ENCODE measurements at regions not wholly inside any gene's neighbourhood (a gene's known extent, or its start where the extent isn't known, plus 50 kb on each side); places are given as distances from the start of the nearest gene placed in this dataset.

DNA sequence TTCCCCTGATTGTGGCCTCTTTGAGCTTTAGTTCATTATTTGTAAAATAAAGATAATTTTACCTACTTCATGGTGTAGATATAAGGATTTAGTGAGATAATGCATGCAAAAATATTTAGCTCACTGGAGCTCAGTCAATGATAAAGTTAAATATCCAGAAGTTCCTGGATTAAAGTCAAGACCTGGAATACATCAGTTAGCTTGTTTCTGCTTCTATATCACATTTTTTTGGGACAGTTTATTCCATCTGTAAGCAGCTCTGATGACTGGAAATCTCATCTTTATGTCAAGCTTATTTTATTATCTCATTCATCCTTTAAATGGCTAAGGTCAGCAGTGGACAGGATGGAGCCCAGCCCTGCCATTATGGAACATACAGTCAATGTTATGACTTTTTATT, 152.0 kb downstream of the EVA1A start (continued):
- TF ChIP-seq, protein P1, sequence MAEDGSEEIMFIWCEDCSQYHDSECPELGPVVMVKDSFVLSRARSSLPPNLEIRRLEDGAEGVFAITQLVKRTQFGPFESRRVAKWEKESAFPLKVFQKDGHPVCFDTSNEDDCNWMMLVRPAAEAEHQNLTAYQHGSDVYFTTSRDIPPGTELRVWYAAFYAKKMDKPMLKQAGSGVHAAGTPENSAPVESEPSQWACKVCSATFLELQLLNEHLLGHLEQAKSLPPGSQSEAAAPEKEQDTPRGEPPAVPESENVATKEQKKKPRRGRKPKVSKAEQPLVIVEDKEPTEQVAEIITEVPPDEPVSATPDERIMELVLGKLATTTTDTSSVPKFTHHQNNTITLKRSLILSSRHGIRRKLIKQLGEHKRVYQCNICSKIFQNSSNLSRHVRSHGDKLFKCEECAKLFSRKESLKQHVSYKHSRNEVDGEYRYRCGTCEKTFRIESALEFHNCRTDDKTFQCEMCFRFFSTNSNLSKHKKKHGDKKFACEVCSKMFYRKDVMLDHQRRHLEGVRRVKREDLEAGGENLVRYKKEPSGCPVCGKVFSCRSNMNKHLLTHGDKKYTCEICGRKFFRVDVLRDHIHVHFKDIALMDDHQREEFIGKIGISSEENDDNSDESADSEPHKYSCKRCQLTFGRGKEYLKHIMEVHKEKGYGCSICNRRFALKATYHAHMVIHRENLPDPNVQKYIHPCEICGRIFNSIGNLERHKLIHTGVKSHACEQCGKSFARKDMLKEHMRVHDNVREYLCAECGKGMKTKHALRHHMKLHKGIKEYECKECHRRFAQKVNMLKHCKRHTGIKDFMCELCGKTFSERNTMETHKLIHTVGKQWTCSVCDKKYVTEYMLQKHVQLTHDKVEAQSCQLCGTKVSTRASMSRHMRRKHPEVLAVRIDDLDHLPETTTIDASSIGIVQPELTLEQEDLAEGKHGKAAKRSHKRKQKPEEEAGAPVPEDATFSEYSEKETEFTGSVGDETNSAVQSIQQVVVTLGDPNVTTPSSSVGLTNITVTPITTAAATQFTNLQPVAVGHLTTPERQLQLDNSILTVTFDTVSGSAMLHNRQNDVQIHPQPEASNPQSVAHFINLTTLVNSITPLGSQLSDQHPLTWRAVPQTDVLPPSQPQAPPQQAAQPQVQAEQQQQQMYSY (CRISPR knock-in tag; IDR thresholded peaks at IDR 0.05), result no peak
- TF ChIP-seq, protein P2, sequence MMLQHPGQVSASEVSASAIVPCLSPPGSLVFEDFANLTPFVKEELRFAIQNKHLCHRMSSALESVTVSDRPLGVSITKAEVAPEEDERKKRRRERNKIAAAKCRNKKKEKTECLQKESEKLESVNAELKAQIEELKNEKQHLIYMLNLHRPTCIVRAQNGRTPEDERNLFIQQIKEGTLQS (IDR thresholded peaks at IDR 0.05; ENCODE audit: borderline replicate concordance, extremely low read depth, low read depth, low read length), result no peak
- TF ChIP-seq RAD21 (IDR thresholded peaks at IDR 0.05; ENCODE audit: insufficient read depth, low read depth, low read length) (no peak), NR2F1 (conservative IDR thresholded peaks at IDR 0.05) (no peak), ZZZ3 (IDR thresholded peaks at IDR 0.05; ENCODE audit: control insufficient read depth, insufficient read length, low read depth) (no peak), RB1 (IDR thresholded peaks at IDR 0.05; ENCODE audit: borderline replicate concordance) (no peak), PAX8 (IDR thresholded peaks at IDR 0.05) (no peak), SMAD5 (IDR thresholded peaks at IDR 0.05; ENCODE audit: low read depth) (no peak)

DNA sequence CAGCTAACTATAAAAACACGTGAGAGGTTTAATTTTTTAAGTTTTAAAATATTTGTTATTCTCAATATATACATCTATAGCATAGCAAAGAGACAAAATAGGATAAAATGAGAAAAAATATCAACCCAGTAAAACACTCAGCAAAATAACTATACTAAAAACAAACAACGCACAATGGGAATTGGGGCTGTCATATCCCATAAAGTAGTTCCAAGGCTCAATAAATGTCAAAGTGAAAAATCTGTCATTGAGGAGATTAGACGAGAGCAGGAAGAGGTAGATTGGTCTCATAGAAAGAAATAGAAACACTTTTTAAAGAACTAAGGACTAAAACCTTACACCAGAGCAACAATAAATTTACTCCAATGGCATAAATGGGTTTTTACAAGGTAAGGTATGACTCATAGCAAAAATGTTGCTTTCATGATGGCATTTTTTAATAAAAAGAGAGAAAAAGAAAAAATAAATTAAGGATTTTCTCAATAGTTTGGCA, 153.7 kb downstream of the EVA1A start:
- Histone ChIP-seq H3K4me2 (ENCODE audit: control insufficient read depth, insufficient read depth) (no peak overlapping the region), H3K27me3 (replicated peaks in 1 of 2; ENCODE audit: control insufficient read depth in 2 of 2, insufficient read depth in 2 of 2, low read length in 1 of 2) (no peaks in the 10 kb centered on the region), H3K79me2 (ENCODE audit: control insufficient read depth, insufficient read depth, low read length) (peaks cover 3% of the 10 kb centered on the region; the same call in 1 of the 2 replicates), H3K4me3 (no peak overlapping the region), H3K4me1 (ENCODE audit: control insufficient read depth, insufficient read depth, low read length) (no peaks in the 10 kb centered on the region; the same call in 1 of the 2 replicates), H4K20me1 (ENCODE audit: control insufficient read depth, insufficient read depth) (no peaks in the 10 kb centered on the region), H3K9ac (ENCODE audit: control insufficient read depth, insufficient read depth, low read length) (no peak overlapping the region), H3K36me3 (ENCODE audit: control insufficient read depth in 2 of 2, insufficient read depth in 2 of 2, low read length in 1 of 2) (no peaks in the 10 kb centered on the region; a peak in 1 of 4 replicates), H2AFZ (ENCODE audit: control insufficient read depth, low read depth, low read length) (no peak overlapping the region), H3K27ac (ENCODE audit: control insufficient read depth, insufficient read depth) (0 out of 2 replicates have a peak overlapping the region, but pooled peaks have one; percentile 15), H3K9me3 (replicated peaks; ENCODE audit: control insufficient read depth, insufficient read depth, low read length) (peaks cover 10% of the 10 kb centered on the region)
- no TSS peak for BruUV-seq (replicated peaks)
- ATAC-seq (no peak), DNase-seq (ENCODE audit: low read depth, low spot score) (no peak), FAIRE-seq (no peak)
- ChIA-PET CTCF (interaction anchor here (0.6 to 18.4 kb wide), 10 partner anchors 10 to 352 kb away, joined by 3 to 235 read pairs (median 4); no protein-coding TSS in a partner anchor), POLR2A (interaction anchor here (0.7 to 2.7 kb wide), 2 partner anchors 10 to 805 kb away, joined by 4 to 9 read pairs; no protein-coding TSS in a partner anchor), RAD21 (ENCODE audit: unreplicated experiment) (interaction anchor here (0.8 to 6.6 kb wide), 10 partner anchors 8 to 491 kb away, joined by 3 to 147 read pairs (median 4); partner anchors contain the start of gene TACR1), SMC1A (ENCODE audit: uncharacterized antibody, unreplicated experiment) (interaction anchor here (0.8 to 9.4 kb wide), 14 partner anchors 10 to 462 kb away, joined by 3 to 211 read pairs (median 4); partner anchors contain the start of gene TACR1)
- WGBS (ENCODE audit: insufficient coverage, insufficient replicate concordance, low lambda C conversion rate, missing lambda C conversion rate), result 49% methylated on average over 3 of the region's 3 CpGs
- in situ Hi-C loops (cut with MboI) (loop anchor here (25.0 kb wide), 1 partner anchor 345 kb away; no protein-coding TSS in a partner anchor), intact Hi-C loops (cut with micrococcal nuclease; ENCODE audit: unreplicated experiment) (no loop called here)
- TF ChIP-seq NFIC (IDR thresholded peaks at IDR 0.05; ENCODE audit: low read depth, low read length) (no peak), SIN3A (IDR thresholded peaks at IDR 0.05; ENCODE audit: low read depth, low read length) (no peak), IKZF2 (IDR thresholded peaks at IDR 0.05) (no peak), SIX5 (IDR thresholded peaks at IDR 0.05; ENCODE audit: low read depth, low read length, severe bottlenecking) (no peak), ETV6 (conservative IDR thresholded peaks at IDR 0.05 in 1 of 2, IDR thresholded peaks at IDR 0.05 in 1 of 2; ENCODE audit: borderline replicate concordance in 1 of 2, low read depth in 1 of 2) (no peak), BCL11A (IDR thresholded peaks at IDR 0.05; ENCODE audit: low read depth, low read length) (no peak)
- TF ChIP-seq, protein P3, sequence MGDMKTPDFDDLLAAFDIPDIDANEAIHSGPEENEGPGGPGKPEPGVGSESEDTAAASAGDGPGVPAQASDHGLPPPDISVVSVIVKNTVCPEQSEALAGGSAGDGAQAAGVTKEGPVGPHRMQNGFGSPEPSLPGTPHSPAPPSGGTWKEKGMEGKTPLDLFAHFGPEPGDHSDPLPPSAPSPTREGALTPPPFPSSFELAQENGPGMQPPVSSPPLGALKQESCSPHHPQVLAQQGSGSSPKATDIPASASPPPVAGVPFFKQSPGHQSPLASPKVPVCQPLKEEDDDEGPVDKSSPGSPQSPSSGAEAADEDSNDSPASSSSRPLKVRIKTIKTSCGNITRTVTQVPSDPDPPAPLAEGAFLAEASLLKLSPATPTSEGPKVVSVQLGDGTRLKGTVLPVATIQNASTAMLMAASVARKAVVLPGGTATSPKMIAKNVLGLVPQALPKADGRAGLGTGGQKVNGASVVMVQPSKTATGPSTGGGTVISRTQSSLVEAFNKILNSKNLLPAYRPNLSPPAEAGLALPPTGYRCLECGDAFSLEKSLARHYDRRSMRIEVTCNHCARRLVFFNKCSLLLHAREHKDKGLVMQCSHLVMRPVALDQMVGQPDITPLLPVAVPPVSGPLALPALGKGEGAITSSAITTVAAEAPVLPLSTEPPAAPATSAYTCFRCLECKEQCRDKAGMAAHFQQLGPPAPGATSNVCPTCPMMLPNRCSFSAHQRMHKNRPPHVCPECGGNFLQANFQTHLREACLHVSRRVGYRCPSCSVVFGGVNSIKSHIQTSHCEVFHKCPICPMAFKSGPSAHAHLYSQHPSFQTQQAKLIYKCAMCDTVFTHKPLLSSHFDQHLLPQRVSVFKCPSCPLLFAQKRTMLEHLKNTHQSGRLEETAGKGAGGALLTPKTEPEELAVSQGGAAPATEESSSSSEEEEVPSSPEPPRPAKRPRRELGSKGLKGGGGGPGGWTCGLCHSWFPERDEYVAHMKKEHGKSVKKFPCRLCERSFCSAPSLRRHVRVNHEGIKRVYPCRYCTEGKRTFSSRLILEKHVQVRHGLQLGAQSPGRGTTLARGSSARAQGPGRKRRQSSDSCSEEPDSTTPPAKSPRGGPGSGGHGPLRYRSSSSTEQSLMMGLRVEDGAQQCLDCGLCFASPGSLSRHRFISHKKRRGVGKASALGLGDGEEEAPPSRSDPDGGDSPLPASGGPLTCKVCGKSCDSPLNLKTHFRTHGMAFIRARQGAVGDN (IDR thresholded peaks at IDR 0.05), result no peak

All from GM12878 (cell line).